ENCODE measurements at regions not wholly inside any gene's neighbourhood (a gene's known extent, or its start where the extent isn't known, plus 50 kb on each side); places are given as distances from the start of the nearest gene placed in this dataset.
A peak's percentile ranks its signal among the peaks of the same experiment; 100 is the strongest.

GRCh38 chr16:86710602-86710950, 132.2 kb downstream of the FOXL1 start:
- no peaks in the 10 kb centered on the region for H3K79me2 ChIP-seq (ENCODE audit: insufficient read depth)
- WGBS, 2 experiments (ENCODE audit: low coverage in 1 of 2, low lambda C conversion rate in 2 of 2, missing lambda C conversion rate in 2 of 2), result 53 to 59% methylated on average over 8 of the region's 8 CpGs

DNA sequence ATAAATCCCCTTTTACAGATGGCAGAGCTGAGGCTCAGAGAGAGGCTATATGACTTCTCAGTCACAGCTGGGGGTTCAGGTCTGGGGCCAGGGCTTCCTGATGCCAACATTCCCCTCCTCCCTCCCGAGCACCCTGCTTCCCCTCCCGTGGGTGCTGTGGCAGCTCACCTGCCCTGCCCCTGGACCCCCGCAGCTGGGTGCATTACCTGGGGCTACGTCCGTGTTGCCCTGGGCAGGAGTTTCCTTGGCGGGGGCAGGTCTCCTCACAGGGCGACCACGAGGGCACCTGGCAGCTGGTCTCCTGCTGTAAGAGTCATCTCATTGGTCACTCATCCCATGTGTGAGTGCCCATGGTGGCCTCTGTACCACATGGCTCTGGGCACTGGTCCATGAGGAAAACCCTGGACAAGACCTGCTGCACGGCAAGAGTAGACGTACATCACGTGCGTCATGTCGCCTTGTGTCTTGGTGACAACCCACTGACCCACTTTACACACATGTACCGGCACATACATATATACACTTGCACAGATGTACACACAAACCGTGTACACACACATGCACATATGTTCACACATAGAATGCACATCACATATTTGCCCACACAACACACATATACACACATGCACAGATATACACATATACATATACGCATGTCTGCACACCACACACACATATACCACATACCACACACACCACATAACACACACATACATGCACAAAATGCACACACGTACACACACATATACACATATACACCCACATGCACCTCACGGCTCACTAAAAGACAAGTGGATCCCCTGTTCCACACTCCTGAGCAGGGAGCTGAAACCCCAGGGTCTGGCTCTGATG, 134.0 kb downstream of the FOXL1 start:
- H3K4me3 ChIP-seq, result no peak overlapping the region
- H3F3A ChIP-seq (ENCODE audit: insufficient read depth), result no peaks in the 10 kb centered on the region
- H3K79me2 ChIP-seq (ENCODE audit: insufficient read depth), result no peaks in the 10 kb centered on the region
- DNase-seq, result no peak
- in situ Hi-C loops (cut with MboI), result no loop called here
- H2AFZ ChIP-seq, result no peak overlapping the region
- H3K27me3 ChIP-seq (replicated peaks; ENCODE audit: insufficient read depth), result peaks cover 38% of the 10 kb centered on the region
- TF ChIP-seq EZH2phosphoT487 (IDR thresholded peaks at IDR 0.05; ENCODE audit: insufficient read depth, low read depth) (no peak), EZH2 (IDR thresholded peaks at IDR 0.05; ENCODE audit: insufficient read depth, poor library complexity, severe bottlenecking) (no peak)
- H3K4me1 ChIP-seq (ENCODE audit: insufficient read depth), result no peaks in the 10 kb centered on the region
- H3K9me3 ChIP-seq (ENCODE audit: low read depth), result no peaks in the 10 kb centered on the region
- H4K20me1 ChIP-seq (ENCODE audit: insufficient read depth), result no peaks in the 10 kb centered on the region
- 76 to 80% methylated on average over 15 to 18 of the region's 18 CpGs for WGBS, 2 experiments (ENCODE audit: low coverage in 1 of 2, low lambda C conversion rate in 2 of 2, missing lambda C conversion rate in 2 of 2)
- no peaks in the 10 kb centered on the region for H3K36me3 ChIP-seq (ENCODE audit: low read depth)
- H3K27ac ChIP-seq, result no peak overlapping the region
- no peaks in the 10 kb centered on the region for H3K9me2 ChIP-seq (ENCODE audit: insufficient read depth)
- no peak overlapping the region for H3K9ac ChIP-seq
- no peak overlapping the region for H3K4me2 ChIP-seq (ENCODE audit: unreplicated experiment)

More at GRCh38 chr16:86710602-86710950, 132.2 kb downstream of the FOXL1 start:
- H3K4me3 ChIP-seq, result no peak overlapping the region
- H3K27me3 ChIP-seq (replicated peaks; ENCODE audit: insufficient read depth), result peaks cover 34% of the 10 kb centered on the region
- H4K20me1 ChIP-seq (ENCODE audit: insufficient read depth), result no peaks in the 10 kb centered on the region
- no peaks in the 10 kb centered on the region for H3F3A ChIP-seq (ENCODE audit: insufficient read depth)
- H3K9ac ChIP-seq, result no peak overlapping the region
- no peak overlapping the region for H3K4me2 ChIP-seq (ENCODE audit: unreplicated experiment)
- H3K9me3 ChIP-seq (ENCODE audit: low read depth), result no peaks in the 10 kb centered on the region
- no peaks in the 10 kb centered on the region for H3K9me2 ChIP-seq (ENCODE audit: insufficient read depth)
- no peak overlapping the region for H3K27ac ChIP-seq
- no peaks in the 10 kb centered on the region for H3K36me3 ChIP-seq (ENCODE audit: low read depth)
- in situ Hi-C loops (cut with MboI), result no loop called here
- no peak for DNase-seq
- no peak overlapping the region for H2AFZ ChIP-seq
- TF ChIP-seq EZH2phosphoT487 (IDR thresholded peaks at IDR 0.05; ENCODE audit: insufficient read depth, low read depth), result no peak
- TF ChIP-seq EZH2 (IDR thresholded peaks at IDR 0.05; ENCODE audit: insufficient read depth, poor library complexity, severe bottlenecking), result no peak
- H3K4me1 ChIP-seq (ENCODE audit: insufficient read depth), result no peaks in the 10 kb centered on the region

- Histone ChIP-seq H3K4me3 (no peak overlapping the region), H3K4me2 (ENCODE audit: unreplicated experiment) (no peak overlapping the region), H3F3A (ENCODE audit: insufficient read depth) (no peaks in the 10 kb centered on the region), H3K79me2 (ENCODE audit: insufficient read depth) (no peaks in the 10 kb centered on the region), H3K27me3 (replicated peaks; ENCODE audit: insufficient read depth) (peaks cover 40% of the 10 kb centered on the region), H3K9me2 (ENCODE audit: insufficient read depth) (no peaks in the 10 kb centered on the region), H3K9ac (no peak overlapping the region), H3K4me1 (ENCODE audit: insufficient read depth) (no peaks in the 10 kb centered on the region), H3K9me3 (ENCODE audit: low read depth) (no peaks in the 10 kb centered on the region), H2AFZ (no peak overlapping the region), H3K27ac (no peak overlapping the region), H4K20me1 (ENCODE audit: insufficient read depth) (no peaks in the 10 kb centered on the region), H3K36me3 (ENCODE audit: low read depth) (no peaks in the 10 kb centered on the region)
- in situ Hi-C loops (cut with MboI), result no loop called here
- TF ChIP-seq EZH2phosphoT487 (IDR thresholded peaks at IDR 0.05; ENCODE audit: insufficient read depth, low read depth) (no peak), EZH2 (IDR thresholded peaks at IDR 0.05; ENCODE audit: insufficient read depth, poor library complexity, severe bottlenecking) (no peak)
- 81 to 86% methylated on average over 23 to 25 of the region's 25 CpGs for WGBS, 2 experiments (ENCODE audit: low coverage in 1 of 2, low lambda C conversion rate in 2 of 2, missing lambda C conversion rate in 2 of 2)
- no peak for DNase-seq
Measured at GRCh38 chr16:86713021-86713631, 134.8 kb downstream of the FOXL1 start.

DNA sequence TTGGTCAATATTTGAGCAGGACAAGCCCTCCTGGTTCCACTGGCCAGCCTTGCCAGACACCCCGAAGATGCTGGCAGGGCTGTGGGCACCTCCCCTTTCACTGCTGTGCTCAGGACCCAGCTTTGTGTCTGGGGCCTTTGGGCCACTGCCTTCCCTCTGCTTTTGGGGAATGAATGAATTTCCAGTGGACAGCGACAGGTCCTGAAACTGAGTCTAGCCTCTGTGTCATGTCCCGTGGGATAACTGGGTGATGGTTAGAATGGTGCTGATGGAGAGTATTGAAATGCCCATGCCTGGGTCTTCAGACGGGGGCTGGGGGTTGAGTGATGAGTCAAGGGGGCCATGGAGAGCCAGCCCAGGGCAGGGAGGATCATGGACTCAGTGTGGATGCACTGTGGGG, 135.8 kb downstream of the FOXL1 start:
- no peaks in the 10 kb centered on the region for H3K79me2 ChIP-seq (ENCODE audit: insufficient read depth)
- no peak for TF ChIP-seq EZH2phosphoT487 (IDR thresholded peaks at IDR 0.05; ENCODE audit: insufficient read depth, low read depth)
- no peak for TF ChIP-seq EZH2 (IDR thresholded peaks at IDR 0.05; ENCODE audit: insufficient read depth, poor library complexity, severe bottlenecking)
- no peak overlapping the region for H2AFZ ChIP-seq
- peak; percentile 54 for DNase-seq
- no peaks in the 10 kb centered on the region for H3K9me3 ChIP-seq (ENCODE audit: low read depth)
- no peak overlapping the region for H3K27ac ChIP-seq
- no peaks in the 10 kb centered on the region for H3K9me2 ChIP-seq (ENCODE audit: insufficient read depth)
- H3K4me2 ChIP-seq (ENCODE audit: unreplicated experiment), result no peak overlapping the region
- in situ Hi-C loops (cut with MboI), result no loop called here
- H3K9ac ChIP-seq, result no peak overlapping the region
- H4K20me1 ChIP-seq (ENCODE audit: insufficient read depth), result no peaks in the 10 kb centered on the region
- no peaks in the 10 kb centered on the region for H3K36me3 ChIP-seq (ENCODE audit: low read depth)
- no peaks in the 10 kb centered on the region for H3K4me1 ChIP-seq (ENCODE audit: insufficient read depth)
- peaks cover 43% of the 10 kb centered on the region for H3K27me3 ChIP-seq (replicated peaks; ENCODE audit: insufficient read depth)
- no peak overlapping the region for H3K4me3 ChIP-seq
- WGBS, 2 experiments (ENCODE audit: low coverage in 1 of 2, low lambda C conversion rate in 2 of 2, missing lambda C conversion rate in 2 of 2), result 44 to 55% methylated on average over 4 of the region's 4 CpGs
- no peaks in the 10 kb centered on the region for H3F3A ChIP-seq (ENCODE audit: insufficient read depth)

All from GM23248 (cell line).